ENCODE measurements at regions not wholly inside any gene's neighbourhood (a gene's known extent, or its start where the extent isn't known, plus 50 kb on each side); places are given as distances from the start of the nearest gene placed in this dataset.

GRCh38 chr2:15706986-15707632 is 115.4 kb downstream of the DDX1 start:
- no peaks in the 10 kb centered on the region for H3K27me3 ChIP-seq
- H3K9me3 ChIP-seq, result no peaks in the 10 kb centered on the region
- 94% methylated on average over 7 of the region's 7 CpGs for WGBS
- peaks cover 10 to 25% (median 21%) of the 10 kb centered on the region in 4 donors for H3K4me1 ChIP-seq
- H3K36me3 ChIP-seq, result no peaks in the 10 kb centered on the region
- H3K4me3 ChIP-seq, result no peak overlapping the region
- intact Hi-C loops (cut with DNase I), result no loop called here
- H3K27ac ChIP-seq (replicated peaks in 1 of 4), result no peak overlapping the region
- no peak for DNase-seq (ENCODE audit: extremely low spot score)
- TF ChIP-seq EP300 (IDR thresholded peaks at IDR 0.05) (no peak), POLR2AphosphoS5 (IDR thresholded peaks at IDR 0.05) (no peak), CTCF (IDR thresholded peaks at IDR 0.05) (no peak), POLR2A (IDR thresholded peaks at IDR 0.05; ENCODE audit: low read depth) (no peak)

- TF ChIP-seq POLR2AphosphoS5 (IDR thresholded peaks at IDR 0.05) (no peak), CTCF (IDR thresholded peaks at IDR 0.05) (no peak), POLR2A (IDR thresholded peaks at IDR 0.05; ENCODE audit: low read depth) (no peak), EP300 (IDR thresholded peaks at IDR 0.05) (no peak)
- 90% methylated on average over 5 of the region's 5 CpGs for WGBS
- no peaks in the 10 kb centered on the region for H3K9me3 ChIP-seq
- no peaks in the 10 kb centered on the region for H3K27me3 ChIP-seq
- intact Hi-C loops (cut with DNase I), result no loop called here
- peaks cover 10 to 25% (median 19%) of the 10 kb centered on the region in 4 donors for H3K4me1 ChIP-seq
- no peaks in the 10 kb centered on the region for H3K36me3 ChIP-seq
- no peak for DNase-seq (ENCODE audit: extremely low spot score)
- H3K4me3 ChIP-seq, result no peak overlapping the region
- H3K27ac ChIP-seq (replicated peaks in 1 of 4), result no peak overlapping the region
These were observed 116.5 kb downstream of the DDX1 start for GRCh38 chr2:15708161-15708560.

DNA sequence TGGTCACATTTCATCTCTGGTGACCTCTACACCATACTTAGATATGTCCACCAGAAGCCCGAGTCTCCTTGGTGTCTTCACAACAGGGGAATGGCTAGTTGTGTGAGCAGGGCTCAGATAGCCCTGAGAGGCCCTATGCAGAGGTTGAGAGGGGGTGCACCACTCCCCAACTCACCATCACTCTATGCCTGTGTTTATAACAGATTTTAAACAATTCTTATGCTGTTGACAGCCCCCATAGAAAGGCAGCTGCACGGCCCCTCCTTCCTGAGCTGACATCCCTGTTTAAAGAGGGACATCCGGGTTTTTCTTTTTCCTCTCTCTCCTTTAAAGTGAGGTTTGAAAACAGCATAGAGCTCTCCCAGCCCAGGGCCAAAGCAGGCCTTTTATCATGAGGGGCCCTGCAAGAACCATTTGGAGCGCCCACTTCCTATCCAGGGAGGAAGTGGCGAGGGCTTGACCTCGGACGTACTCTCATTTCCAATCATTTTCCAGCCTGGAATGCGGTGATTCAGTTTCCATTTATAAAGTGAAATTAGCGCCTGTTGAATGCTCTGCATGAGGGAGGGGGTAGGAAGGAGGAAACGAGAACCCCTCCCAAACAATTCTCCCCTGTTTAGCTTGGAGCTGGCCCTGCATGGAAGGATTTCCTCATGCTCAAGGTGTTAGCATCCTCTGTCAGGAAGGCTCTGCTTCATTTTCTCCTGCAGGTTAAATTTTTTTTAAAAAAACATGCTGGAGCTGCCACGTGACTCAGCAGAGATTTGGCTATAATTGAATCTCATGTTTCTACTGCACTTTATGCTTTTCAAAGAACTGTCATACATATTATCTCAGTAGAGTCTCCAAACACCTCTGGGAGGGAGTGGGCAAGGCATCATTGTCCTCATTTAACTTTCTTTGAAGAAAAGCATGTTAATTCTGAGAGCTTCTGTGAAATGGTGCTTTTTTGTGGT is 117.5 kb downstream of the DDX1 start:
- no peaks in the 10 kb centered on the region for H3K9me3 ChIP-seq
- peak overlapping the region in 1 of 4 donors; percentile 62 for H3K27ac ChIP-seq (replicated peaks in 1 of 4)
- no peaks in the 10 kb centered on the region for H3K27me3 ChIP-seq
- no peak for TF ChIP-seq EP300 (IDR thresholded peaks at IDR 0.05)
- no peak for TF ChIP-seq CTCF (IDR thresholded peaks at IDR 0.05)
- no peak for TF ChIP-seq POLR2A (IDR thresholded peaks at IDR 0.05; ENCODE audit: low read depth)
- no peak for TF ChIP-seq POLR2AphosphoS5 (IDR thresholded peaks at IDR 0.05)
- WGBS, result 48% methylated on average over 11 of the region's 11 CpGs
- intact Hi-C loops (cut with DNase I), result no loop called here
- no peak for DNase-seq (ENCODE audit: extremely low spot score)
- H3K4me3 ChIP-seq, result no peak overlapping the region
- H3K4me1 ChIP-seq, result peaks cover 4 to 20% (median 11%) of the 10 kb centered on the region in 4 donors
- no peaks in the 10 kb centered on the region for H3K36me3 ChIP-seq

GRCh38 chr2:15711126-15711860 is 119.6 kb downstream of the DDX1 start:
- peaks cover 0 to 13% (median 3%) of the 10 kb centered on the region in 4 donors for H3K4me1 ChIP-seq
- intact Hi-C loops (cut with DNase I), result no loop called here
- no peaks in the 10 kb centered on the region for H3K9me3 ChIP-seq
- no peaks in the 10 kb centered on the region for H3K36me3 ChIP-seq
- H3K27me3 ChIP-seq, result no peaks in the 10 kb centered on the region
- H3K27ac ChIP-seq (replicated peaks in 1 of 4), result no peak overlapping the region
- DNase-seq (ENCODE audit: extremely low spot score), result no peak
- 89% methylated on average over 4 of the region's 4 CpGs for WGBS
- H3K4me3 ChIP-seq, result no peak overlapping the region
- TF ChIP-seq CTCF (IDR thresholded peaks at IDR 0.05) (no peak), EP300 (IDR thresholded peaks at IDR 0.05) (no peak), POLR2AphosphoS5 (IDR thresholded peaks at IDR 0.05) (no peak), POLR2A (IDR thresholded peaks at IDR 0.05; ENCODE audit: low read depth) (no peak)

All from esophagus muscularis mucosa (tissue), 4 donors.